CD4-positive, alpha-beta T cell treated with Interleukin-17A for 4 hours (primary cell): ENCODE measurements at regions not wholly inside any gene's neighbourhood (a gene's known extent, or its start where the extent isn't known, plus 50 kb on each side); places are given as distances from the start of the nearest gene placed in this dataset.

ENCODE experiments used
- DNase-seq: peaks from one replicate; pipeline ENCODE4 v3.0.0-alpha.2; 2020; ENCODE audit warnings: mixed read lengths

DNA sequence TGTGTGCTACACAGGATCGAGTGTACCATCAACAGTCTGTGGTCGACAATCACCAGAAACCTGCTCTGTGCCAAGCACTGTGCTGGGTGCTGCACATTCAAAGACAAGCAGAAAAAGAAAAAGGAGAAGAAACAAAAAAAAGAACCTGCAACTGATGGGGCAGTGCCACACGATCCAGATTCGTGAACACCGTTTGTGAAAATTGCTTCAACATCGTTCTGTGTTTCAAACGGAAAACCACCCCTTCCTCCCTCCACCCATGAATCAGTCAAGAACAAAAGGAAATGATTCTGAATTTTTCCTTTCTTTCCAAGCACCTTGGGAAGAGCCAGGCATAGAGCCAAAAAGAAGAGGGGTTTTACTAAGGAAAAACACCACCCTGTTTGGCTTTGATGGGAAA, 129.2 kb upstream of the ARID1B start:
- no peak for DNase-seq

DNA sequence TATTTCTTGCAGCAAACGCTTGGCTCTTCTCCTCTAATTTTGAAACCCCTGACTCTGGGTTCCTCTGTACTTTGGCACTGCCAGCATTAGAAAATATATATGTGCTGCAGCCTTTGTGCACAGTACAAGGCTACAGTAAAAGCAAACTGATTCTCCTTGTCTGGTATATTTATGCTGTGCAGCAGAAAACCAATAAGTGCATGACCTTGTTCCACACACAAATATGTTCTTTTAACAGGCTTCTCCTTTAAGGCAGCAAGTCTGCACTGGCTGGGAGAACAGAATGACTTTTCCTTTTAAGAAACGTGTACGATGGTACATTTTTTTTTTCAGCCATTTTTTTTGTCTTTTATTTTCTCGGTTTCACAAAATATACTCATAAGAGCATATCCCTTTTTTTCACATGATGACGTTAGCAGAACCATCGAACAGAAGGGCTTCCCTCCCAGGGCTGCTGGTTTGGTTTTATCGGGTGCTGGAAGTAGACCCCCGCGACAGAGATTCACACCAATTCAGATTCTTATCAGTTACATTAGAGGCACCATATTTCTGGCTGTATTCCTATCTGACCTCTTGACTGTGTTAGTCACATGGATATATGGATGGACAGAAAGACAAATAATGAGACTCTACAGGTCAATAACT, 129.9 kb upstream of the ARID1B start:
- DNase-seq: no peak

DNA sequence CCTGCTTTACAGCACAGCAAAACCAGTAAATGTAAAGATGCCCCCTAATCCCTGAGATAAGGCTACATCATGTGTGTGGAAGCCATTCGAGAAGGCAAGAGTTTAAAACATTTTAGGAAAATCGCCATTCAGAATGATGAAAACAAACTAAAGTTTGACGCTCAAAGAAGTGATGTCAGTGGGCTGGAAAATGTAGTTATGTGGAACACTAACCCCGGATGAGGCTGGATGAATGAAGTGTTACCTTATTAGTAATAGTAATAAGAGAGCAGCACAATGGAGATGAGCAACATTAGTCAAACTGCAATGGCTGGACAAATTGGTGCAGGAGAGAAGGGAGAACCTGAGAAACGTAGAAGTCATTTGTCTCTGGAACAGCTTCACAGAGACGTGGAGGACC, 130.7 kb upstream of the ARID1B start:
- no peak for DNase-seq

DNA sequence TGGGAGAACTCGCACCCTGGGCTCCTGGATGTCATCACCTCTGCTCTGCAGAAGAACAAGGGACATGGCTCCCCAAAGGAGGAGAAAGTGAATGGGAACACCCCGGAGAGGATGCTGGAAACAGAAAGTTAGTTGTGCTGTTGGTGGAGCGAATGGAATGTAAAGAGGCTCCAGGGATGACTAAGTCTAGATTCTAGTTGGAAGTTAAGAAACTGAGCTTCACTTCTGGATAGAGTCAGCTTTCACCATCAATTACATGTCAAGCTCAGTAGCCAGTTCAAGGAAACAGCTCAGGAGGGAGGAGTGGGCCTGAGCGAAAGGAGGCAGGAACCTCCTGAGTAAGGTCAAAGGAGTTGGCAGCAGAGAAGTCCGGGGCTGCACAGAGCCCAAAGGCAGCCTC, 132.1 kb upstream of the ARID1B start:
- no peak for DNase-seq

DNA sequence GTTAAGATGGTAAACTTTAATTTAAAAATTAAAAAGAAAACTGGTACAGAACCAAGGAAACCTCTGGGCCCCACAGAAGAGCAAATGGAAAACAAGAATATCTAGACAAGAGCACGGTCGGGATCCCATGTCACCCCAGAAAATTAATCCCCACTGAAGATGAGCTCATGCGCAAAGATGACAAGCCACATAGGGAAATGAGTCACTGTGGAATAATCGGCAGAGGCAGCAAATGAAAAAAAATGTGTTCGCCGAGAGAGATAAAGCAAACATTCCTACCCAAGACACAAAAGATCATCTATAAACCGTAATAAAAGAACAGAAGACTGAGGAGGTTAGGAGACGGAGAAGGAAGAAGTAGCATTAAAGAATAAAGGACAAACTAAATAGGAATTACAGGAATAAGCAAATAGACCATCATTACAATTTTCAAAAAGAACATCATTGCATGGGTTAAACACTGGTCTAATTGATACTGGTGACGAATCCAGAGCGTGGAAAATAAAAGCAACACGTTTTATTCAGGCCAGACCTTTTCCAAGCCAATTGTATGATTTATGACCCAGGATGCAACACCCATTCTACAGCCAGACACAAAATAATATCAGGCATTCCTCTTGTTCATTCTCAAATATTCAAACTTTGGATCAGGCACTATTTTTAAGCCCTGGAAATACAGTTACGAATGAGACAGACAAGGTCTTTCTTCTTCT, 138.0 kb upstream of the ARID1B start:
- no peak for DNase-seq

DNA sequence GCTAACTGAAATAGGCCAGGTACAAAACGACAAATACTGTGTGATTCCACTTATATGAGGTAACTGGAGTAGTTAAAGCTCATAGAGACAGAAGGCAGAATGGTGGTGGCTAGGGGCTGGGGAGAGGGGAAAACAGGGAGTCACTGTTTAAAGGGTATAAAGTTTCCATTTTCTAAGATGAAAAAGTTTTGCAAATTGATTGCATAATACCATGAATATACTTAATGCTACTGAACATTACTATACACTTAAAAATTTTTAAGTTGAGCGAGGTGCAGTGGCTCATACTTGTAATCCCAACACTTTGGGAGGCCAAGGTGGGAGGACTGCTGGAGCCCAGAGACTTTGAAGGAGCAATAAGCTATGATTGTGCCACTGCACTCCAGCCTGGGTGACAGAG, 138.6 kb upstream of the ARID1B start:
- no peak for DNase-seq

DNA sequence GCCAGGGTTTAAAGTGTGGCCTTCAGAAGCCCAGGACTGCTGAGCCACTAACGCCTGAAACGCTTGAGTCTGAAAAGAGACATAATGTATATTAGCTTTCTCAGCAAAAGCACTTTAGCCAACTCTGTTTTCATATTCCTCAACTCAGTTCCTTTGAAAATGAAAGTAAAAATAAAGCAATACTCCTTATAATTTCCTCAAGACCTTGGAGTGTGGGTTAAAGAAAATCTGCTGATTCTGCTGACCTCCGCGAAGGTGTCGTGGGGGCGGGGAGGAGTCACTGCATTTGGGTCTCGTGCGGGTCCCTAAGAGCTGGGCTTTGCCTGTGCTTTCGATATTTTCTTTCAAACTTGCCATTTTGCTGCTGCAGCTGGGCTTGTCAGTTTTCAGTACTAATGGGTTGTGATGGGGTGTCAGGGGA, 142.2 kb upstream of the ARID1B start:
- no peak for DNase-seq

DNA sequence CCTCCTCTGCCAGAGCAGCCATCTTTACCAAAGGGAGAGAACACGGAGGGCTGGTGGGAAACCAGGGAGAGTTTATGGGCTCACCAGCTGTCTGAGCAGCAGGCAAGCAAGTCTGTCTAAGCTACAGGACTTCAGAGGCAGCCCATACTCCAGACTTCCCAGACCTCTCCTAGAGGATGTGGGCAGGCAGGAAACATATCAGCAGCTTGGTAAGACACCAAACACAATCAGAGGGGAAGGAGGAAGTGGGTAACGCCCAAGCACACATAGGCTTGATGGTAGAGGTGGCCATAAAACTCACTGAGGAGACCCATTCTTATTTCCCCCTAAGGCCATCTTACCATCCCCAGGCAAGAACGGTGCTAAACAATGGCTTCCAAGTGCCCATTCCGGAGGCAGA, 143.1 kb upstream of the ARID1B start:
- DNase-seq: no peak

DNA sequence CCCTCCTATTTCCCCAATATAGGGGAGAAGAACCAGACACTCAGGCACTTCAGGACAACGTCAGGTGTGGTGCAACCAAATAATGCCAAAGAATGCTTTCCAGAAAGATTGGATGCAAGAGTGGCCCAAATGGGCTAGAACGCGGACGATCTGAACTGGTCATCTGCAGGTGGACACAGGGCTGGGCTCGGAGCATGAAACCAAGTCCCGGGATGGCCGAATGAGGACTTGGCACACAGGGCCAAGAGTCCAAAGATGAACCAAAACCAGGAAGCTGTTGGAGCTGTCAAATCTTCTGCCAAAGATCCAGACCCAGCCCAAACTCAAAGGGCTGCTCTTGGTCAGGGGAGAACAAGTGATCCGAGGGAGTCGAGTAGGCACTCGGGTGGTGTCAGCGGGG, 143.9 kb upstream of the ARID1B start:
- no peak for DNase-seq

DNA sequence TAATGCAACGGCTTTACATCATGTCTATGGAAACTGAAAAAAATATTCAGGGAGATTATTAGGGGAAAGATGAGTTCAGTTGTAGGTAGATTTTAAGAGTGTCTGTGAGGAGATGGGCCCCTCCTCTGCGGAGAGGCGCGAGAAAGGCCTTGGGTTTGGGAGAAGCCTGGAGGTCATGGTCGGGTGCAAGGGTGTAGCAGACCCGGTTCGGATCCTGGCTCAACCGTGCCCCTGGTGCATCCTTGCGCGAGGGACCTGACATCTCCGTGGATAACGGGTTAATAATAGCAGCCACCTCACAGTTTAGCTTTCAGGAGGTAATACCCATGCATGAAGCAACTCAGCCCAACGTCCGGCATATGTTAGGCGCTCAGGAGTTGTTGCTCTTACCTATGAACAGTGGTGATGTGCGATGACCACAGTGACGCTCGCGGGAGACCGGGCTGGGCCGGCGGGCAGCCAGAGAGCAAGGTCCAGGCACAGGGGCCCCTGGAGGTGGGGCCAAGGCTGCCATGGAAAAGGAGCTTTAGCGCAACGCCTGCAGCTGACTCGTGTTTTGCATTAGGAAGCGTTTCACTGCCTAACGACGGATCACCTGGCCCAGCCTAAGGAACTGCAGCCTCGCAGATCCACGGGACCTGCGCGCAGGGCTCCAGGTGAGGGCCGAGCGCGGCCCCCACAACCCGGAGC, 146.4 kb upstream of the ARID1B start:
- DNase-seq: no peak

DNA sequence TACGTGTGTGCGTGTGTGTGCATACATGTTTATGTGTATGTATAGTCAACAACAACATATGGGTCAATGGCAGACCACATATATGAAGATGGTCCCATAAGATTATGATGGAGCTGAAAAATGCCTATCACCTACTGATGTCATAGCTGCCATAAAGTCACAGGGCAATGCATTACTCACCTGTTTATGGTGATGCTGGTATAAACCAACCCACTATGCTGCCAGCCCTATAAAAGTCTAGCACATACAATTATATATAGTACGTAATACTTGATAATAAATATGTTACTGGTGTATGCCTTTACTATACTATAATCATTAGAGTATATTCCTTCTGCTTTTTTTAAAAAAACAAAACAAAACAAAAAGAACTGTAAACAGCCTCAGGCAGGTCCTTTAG, 148.4 kb upstream of the ARID1B start:
- no peak for DNase-seq

DNA sequence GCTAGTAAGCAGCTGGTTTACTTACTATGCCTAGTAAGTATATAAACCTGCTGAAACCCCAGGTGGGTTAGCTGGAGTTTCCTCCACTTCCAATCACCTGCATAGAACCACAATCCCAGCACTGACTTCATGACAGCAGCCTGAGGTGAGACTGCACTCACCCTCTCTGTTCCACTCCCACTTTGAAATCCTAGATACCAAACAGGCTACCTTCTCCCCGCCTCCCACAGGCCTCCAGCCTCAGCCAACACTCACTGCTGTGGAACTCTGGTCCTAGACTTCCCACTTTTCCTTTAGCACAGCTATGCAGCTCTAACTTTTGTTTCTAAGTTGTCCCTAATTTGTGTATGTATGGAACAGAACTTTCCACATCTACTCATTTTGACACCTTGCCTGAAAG, 149.7 kb upstream of the ARID1B start:
- no peak for DNase-seq

DNA sequence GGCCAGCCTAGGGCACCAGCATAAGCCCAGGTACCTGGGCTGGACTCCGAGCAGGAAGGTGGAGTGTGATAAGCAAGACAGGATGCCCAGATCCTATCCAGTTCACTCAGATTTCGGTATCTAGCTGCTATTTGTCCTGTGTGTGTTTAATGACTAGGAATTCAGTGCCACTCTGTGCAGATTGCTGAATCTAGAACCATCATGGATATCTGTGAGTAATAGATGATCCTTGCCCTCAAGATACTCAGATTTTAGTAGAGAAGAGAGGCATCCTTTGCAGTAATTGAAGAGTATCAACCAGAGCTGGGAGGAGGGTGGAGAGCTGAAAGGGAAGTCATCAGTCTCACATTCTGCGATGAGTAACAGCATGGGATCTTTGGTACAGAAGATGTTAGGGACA, 155.0 kb upstream of the ARID1B start:
- DNase-seq: no peak

DNA sequence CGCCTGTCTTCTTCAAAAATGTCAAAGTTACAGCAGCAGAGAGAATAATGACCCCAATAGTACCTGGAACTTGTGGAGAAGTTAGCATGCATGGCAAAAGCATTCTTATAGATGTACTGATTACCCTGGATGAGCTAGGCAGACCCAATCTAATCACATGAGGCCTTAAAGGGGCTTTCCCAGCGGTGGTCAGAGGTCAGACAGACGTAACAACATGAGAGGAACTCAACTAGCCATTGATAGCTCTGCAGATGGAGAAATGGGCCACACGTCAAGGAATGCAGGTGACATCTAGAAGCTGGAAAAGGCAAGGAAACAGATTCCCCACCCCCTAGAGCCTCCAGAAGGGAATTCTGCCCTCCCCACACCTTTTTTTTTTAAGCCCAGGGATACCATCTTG, 156.8 kb upstream of the ARID1B start:
- DNase-seq: no peak

DNA sequence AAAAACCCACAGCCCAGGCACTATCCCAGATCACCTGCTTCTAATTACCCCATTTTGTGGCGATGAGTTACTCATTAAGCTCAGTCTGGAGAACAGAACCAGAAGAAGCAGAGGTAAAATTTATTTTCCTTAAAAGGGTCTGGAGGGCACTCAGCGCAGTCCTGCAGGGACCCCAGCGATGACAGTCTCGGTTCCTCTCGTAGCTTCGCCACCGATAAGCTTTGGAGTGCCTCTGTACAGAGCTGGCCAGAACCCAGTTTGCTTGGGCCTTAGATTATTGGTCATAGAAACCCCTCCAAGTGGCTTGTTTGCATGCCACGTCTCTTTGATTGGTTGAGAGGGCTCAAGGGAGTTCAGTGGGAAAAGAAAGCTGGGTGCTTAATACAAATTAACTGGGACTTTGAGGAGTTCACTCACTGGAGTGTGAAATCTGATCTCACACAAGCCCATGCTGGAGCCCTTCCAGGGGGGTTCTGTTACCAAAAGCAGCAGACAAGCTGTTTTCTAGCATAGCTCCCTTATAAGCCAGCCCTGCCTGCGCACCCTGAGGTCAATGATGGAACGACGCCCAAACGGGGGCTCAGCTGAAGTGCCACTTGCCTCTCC, 158.5 kb upstream of the ARID1B start:
- DNase-seq: no peak

DNA sequence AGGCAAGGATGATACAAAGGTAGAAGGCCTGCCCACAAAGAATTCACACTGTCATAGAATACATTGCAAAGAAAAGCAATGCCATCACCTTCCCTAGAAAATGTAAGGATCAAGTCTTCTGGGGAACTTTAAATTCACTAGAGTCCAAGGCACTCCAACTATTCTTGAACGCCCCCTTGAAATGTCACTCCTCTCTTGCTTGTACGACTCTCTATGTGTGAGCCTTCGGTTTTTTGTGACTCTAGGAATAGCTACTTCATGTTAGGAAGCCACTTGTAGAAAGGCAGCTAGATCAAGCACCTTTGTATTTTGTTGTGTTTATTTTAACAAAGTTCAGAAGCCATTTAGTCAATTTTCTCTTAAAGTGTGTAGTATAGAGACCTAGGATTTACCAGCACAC, 159.2 kb upstream of the ARID1B start:
- DNase-seq: no peak

DNA sequence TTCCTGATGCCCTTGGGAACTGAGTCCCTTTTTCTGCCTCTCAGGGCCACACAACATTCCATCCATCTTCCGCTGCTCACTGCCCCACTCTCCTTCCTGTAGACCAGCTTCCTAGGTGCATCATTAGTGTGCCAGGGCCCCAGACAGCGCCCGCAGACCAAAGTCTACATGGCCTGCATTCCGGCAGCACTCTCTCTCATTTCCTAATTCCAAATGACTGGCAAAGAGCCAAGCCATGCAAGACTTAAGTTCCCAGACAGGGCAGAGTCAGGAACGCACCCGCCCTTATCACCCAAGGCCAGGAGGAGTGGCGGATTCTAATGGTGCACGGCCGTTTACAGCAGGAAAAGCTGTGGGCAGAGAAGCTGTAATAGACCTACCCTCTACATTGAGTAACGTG, 159.8 kb upstream of the ARID1B start:
- DNase-seq: no peak

DNA sequence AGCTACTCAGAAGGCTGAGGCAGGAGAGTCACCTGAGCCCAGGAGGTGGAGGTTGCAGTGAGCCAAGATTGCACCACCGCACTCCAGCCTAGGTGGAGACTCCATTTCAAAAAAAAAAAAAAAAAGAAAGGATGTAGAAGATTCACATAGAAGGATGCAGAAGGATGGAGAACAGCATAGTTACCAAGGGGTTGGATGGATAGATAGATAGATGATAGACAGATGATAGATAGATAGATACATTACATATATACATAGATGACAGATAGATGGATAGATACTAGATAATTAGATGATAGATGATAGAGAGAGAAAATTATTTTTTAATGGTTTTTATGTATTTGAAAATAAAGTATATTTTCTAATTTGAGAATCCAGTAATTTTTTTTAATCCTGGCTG, 160.7 kb upstream of the ARID1B start:
- DNase-seq: no peak

DNA sequence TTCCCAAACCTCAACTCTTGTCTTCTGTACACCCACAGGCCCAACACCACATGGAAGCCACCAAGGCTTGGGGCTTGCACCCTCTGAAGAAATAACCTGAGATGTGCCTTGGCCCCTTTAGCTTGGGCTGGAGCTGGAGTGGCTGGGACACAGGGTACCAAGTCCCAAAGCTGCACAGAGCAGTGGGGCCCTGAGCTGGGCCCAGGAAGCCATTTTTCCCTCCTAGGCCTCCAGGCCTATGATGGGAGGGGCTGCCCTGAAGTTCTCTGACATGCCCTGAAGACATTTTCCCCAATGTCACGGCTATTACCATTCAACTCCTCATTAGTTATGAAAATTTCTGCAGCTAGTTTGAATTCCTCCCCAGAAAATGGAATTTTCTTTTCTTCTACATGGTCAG, 163.2 kb upstream of the ARID1B start:
- DNase-seq: no peak

DNA sequence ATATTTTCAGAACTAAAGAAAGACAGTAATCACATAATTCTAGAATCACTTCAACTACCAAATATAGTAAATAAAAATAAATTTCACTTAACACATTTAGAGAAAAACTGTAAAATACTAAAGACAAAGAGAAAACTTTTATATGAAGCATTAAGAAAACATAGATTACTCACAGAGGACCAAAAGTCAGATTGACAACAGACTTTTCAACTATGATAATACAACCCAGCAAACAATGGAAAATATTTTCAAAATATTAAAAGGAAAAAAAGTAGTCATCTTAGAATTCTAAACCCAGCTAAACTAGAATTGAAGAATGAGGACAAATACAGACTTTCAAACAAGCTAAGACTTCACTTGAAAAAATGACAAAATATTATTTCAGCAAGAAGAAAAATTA, 164.8 kb upstream of the ARID1B start:
- DNase-seq: no peak

DNA sequence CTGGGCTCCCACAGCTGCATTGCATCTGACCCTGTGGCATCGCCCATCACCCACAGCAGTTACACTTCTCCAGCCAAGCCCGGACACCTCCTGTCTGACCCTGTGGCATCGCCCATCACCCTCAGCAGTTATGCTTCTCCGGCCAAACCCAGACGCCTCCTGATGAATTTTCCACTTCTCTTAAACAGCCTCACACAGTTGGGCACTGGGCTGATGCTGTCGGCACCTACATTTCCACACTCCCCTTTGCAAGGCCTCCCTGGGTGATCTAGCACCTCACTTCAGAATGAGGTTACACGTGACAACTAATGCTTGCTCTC, 175.2 kb upstream of the ARID1B start:
- no peak for DNase-seq

DNA sequence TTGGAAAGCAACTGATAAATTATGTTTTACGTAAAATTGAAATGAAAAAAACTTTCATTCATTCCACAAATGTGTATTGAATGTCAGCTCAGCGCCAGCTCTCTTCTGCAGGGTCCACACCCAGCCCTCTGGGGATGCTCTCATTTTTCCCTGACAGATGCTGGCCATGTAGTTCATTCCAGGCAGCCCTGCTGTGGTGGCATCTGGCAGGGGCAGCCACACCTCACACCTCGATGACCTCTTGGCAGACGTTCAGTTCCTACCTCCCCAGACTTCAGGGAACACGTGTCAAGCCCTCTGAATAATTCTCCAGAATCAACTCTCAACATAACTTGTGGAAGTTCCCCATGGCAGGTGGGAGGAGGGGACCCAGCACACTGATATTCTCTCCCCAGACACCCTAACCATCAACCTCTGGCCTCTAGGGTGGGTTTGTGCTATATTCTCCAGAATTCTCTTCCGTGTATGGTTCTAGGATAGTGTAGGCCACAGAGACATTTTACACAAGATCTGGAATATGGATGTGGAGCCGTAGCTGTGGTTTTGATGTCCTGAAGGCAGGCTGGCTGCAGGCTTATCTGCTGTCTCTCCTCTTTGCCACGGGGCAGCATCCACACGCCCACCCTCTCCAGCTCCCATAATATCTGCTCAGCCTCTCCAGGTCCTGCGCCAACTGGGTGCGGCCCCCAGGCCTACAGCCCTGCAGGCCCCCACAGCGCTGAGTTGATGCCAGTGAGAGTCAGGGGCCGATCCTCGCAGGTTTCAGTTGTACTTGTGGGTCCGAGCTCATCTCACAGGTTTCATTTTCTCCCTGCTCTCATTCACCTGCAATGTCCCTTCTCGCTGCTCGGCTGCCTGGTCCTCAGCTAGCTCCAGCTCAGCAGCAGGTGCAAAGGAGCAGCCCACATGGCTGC, 175.8 kb upstream of the ARID1B start:
- no peak for DNase-seq

DNA sequence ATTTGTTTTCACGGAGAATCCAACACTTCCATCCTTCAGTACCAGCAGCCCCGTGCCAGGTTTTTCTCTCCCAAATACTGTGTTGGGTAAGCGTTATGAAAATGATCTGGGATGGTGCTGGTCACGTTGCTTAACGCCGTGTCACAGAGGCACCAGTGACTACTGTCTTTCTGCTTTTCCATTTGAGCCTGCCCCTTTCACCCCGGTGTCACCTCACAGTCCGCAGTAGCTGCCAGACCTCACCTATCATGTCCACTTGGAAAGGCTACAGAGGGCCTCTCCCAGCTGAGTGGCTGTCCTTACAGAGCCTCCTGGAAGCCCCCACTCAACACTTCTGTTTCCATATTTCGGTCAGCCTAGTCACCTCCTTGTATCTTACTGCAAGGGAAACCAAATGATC, 176.5 kb upstream of the ARID1B start:
- DNase-seq: no peak
